ENCODE measurements at regions not wholly inside any gene's neighbourhood (a gene's known extent, or its start where the extent isn't known, plus 50 kb on each side); places are given as distances from the start of the nearest gene placed in this dataset.

- Mint-ChIP-seq H3K9me3 (peaks cover 0 to 4% (median 0%) of the 10 kb centered on the region in 7 donors), H3K4me1 (peaks cover 4 to 18% (median 15%) of the 10 kb centered on the region in 3 donors), H3K4me3 (peak overlapping the region in 1 of 8 donors; percentile 53), H3K27me3 (peaks cover 0 to 10% (median 0%) of the 10 kb centered on the region in 3 donors), H3K36me3 (no peaks in the 10 kb centered on the region), H3K27ac (no peak overlapping the region)
- no peak for DNase-seq
- no peak for ATAC-seq (ENCODE audit: low read depth in 2 of 2)
Observed at GRCh38 chr19:30722761-30723160, 350.6 kb downstream of the ZNF536 start.

GRCh38 chr19:30722186-30722585, 350.0 kb downstream of the ZNF536 start:
- peak overlapping the region in 1 of 8 donors; percentile 25 for H3K4me3 Mint-ChIP-seq
- no peak for DNase-seq

GRCh38 chr19:30719999-30720345, 347.8 kb downstream of the ZNF536 start:
- DNase-seq (no peak), ATAC-seq (ENCODE audit: low read depth in 2 of 2) (no peak)
- Mint-ChIP-seq H3K9me3 (no peaks in the 10 kb centered on the region), H3K4me1 (peaks cover 4 to 18% (median 15%) of the 10 kb centered on the region in 3 donors), H3K27me3 (peaks cover 0 to 10% (median 0%) of the 10 kb centered on the region in 3 donors), H3K27ac (no peak overlapping the region), H3K36me3 (no peaks in the 10 kb centered on the region), H3K4me3 (peak overlapping the region; percentile 73 to 87 (median 82))

More at GRCh38 chr19:30722186-30722585, 350.0 kb downstream of the ZNF536 start:
- H3K9me3 Mint-ChIP-seq, result no peaks in the 10 kb centered on the region
- peaks cover 4 to 18% (median 15%) of the 10 kb centered on the region in 3 donors for H3K4me1 Mint-ChIP-seq
- H3K27me3 Mint-ChIP-seq, result peaks cover 0 to 10% (median 0%) of the 10 kb centered on the region in 3 donors
- no peak for ATAC-seq (ENCODE audit: low read depth in 2 of 2)
- H3K27ac Mint-ChIP-seq, result no peak overlapping the region
- H3K36me3 Mint-ChIP-seq, result no peaks in the 10 kb centered on the region

- ATAC-seq (ENCODE audit: low read depth in 2 of 2), result no peak
Observed at GRCh38 chr19:30719189-30719998, 347.2 kb downstream of the ZNF536 start.

GRCh38 chr19:30718707-30719106, 346.5 kb downstream of the ZNF536 start:
- Mint-ChIP-seq H3K9me3 (no peaks in the 10 kb centered on the region), H3K27me3 (peaks cover 0 to 14% (median 0%) of the 10 kb centered on the region in 3 donors), H3K4me1 (peaks cover 4 to 18% (median 15%) of the 10 kb centered on the region in 3 donors), H3K36me3 (no peaks in the 10 kb centered on the region), H3K4me3 (peak overlapping the region; percentile 73 to 87 (median 82)), H3K27ac (peak overlapping the region in 3 of 6 donors; percentile 33 to 78 (median 47))
- ATAC-seq (ENCODE audit: low read depth in 2 of 2) (no peak), DNase-seq (no peak)

More at GRCh38 chr19:30719189-30719998, 347.2 kb downstream of the ZNF536 start:
- H3K27me3 Mint-ChIP-seq, result peaks cover 0 to 13% (median 0%) of the 10 kb centered on the region in 3 donors
- peak overlapping the region; percentile 73 to 87 (median 82) for H3K4me3 Mint-ChIP-seq
- no peaks in the 10 kb centered on the region for H3K36me3 Mint-ChIP-seq
- H3K27ac Mint-ChIP-seq, result no peak overlapping the region
- no peaks in the 10 kb centered on the region for H3K9me3 Mint-ChIP-seq
- DNase-seq, result no peak
- H3K4me1 Mint-ChIP-seq, result peaks cover 4 to 18% (median 15%) of the 10 kb centered on the region in 3 donors

- Mint-ChIP-seq H3K4me1 (peaks cover 4 to 18% (median 15%) of the 10 kb centered on the region in 3 donors), H3K27me3 (peaks cover 0 to 14% (median 2%) of the 10 kb centered on the region in 3 donors), H3K36me3 (no peaks in the 10 kb centered on the region), H3K4me3 (peak overlapping the region in 5 of 8 donors; percentile 56 to 87 (median 81)), H3K27ac (no peak overlapping the region), H3K9me3 (peaks cover 0 to 1% (median 0%) of the 10 kb centered on the region in 7 donors)
- no peak for ATAC-seq (ENCODE audit: low read depth in 2 of 2)
- DNase-seq, result no peak
Observed at GRCh38 chr19:30718014-30718413, 345.8 kb downstream of the ZNF536 start.

- DNase-seq, result no peak
- Mint-ChIP-seq H3K9me3 (peaks cover 0 to 2% (median 0%) of the 10 kb centered on the region in 7 donors), H3K36me3 (no peaks in the 10 kb centered on the region), H3K27ac (no peak overlapping the region), H3K4me1 (peaks cover 4 to 18% (median 15%) of the 10 kb centered on the region in 3 donors), H3K4me3 (no peak overlapping the region), H3K27me3 (peaks cover 0 to 14% (median 4%) of the 10 kb centered on the region in 3 donors)
- no peak for ATAC-seq (ENCODE audit: low read depth in 2 of 2)
Observed at GRCh38 chr19:30717381-30717780, 345.2 kb downstream of the ZNF536 start.

- Mint-ChIP-seq H3K4me1 (no peaks in the 10 kb centered on the region), H3K4me3 (no peak overlapping the region), H3K27ac (no peak overlapping the region), H3K36me3 (no peaks in the 10 kb centered on the region), H3K9me3 (peaks cover 0 to 4% (median 0%) of the 10 kb centered on the region in 7 donors), H3K27me3 (peaks cover 5 to 14% (median 7%) of the 10 kb centered on the region in 3 donors)
- DNase-seq, result no peak
- ATAC-seq (ENCODE audit: low read depth in 2 of 2), result no peak
Observed at GRCh38 chr19:30712431-30713337, 340.5 kb downstream of the ZNF536 start.

GRCh38 chr19:30711826-30712225, 339.6 kb downstream of the ZNF536 start:
- DNase-seq, result no peak
- no peak for ATAC-seq (ENCODE audit: low read depth in 2 of 2)
- H3K4me3 Mint-ChIP-seq, result no peak overlapping the region
- no peak overlapping the region for H3K27ac Mint-ChIP-seq
- peaks cover 0 to 4% (median 0%) of the 10 kb centered on the region in 7 donors for H3K9me3 Mint-ChIP-seq
- peaks cover 7 to 22% (median 11%) of the 10 kb centered on the region in 3 donors for H3K27me3 Mint-ChIP-seq
- H3K4me1 Mint-ChIP-seq, result no peaks in the 10 kb centered on the region
- no peaks in the 10 kb centered on the region for H3K36me3 Mint-ChIP-seq

- peaks cover 0 to 4% (median 0%) of the 10 kb centered on the region in 7 donors for H3K9me3 Mint-ChIP-seq
- peaks cover 7 to 22% (median 11%) of the 10 kb centered on the region in 3 donors for H3K27me3 Mint-ChIP-seq
- H3K4me3 Mint-ChIP-seq, result no peak overlapping the region
- ATAC-seq (ENCODE audit: low read depth in 2 of 2) (no peak), DNase-seq (no peak)
- no peaks in the 10 kb centered on the region for H3K36me3 Mint-ChIP-seq
- no peak overlapping the region for H3K27ac Mint-ChIP-seq
- H3K4me1 Mint-ChIP-seq, result no peaks in the 10 kb centered on the region
Observed at GRCh38 chr19:30711296-30711695, 339.1 kb downstream of the ZNF536 start.

GRCh38 chr19:30710721-30711120, 338.5 kb downstream of the ZNF536 start:
- no peak overlapping the region for H3K4me3 Mint-ChIP-seq
- H3K27me3 Mint-ChIP-seq, result peaks cover 7 to 22% (median 11%) of the 10 kb centered on the region in 3 donors
- DNase-seq (no peak), ATAC-seq (ENCODE audit: low read depth in 2 of 2) (no peak)
- H3K27ac Mint-ChIP-seq, result no peak overlapping the region
- no peaks in the 10 kb centered on the region for H3K36me3 Mint-ChIP-seq
- H3K9me3 Mint-ChIP-seq, result peaks cover 0 to 4% (median 0%) of the 10 kb centered on the region in 7 donors
- H3K4me1 Mint-ChIP-seq, result no peaks in the 10 kb centered on the region

- Mint-ChIP-seq H3K36me3 (no peaks in the 10 kb centered on the region), H3K4me1 (no peaks in the 10 kb centered on the region), H3K27ac (peak overlapping the region in 1 of 6 donors; percentile 66), H3K9me3 (peaks cover 0 to 4% (median 0%) of the 10 kb centered on the region in 7 donors), H3K27me3 (peaks cover 9 to 18% (median 11%) of the 10 kb centered on the region in 3 donors), H3K4me3 (peak overlapping the region in 1 of 8 donors; percentile 57)
- DNase-seq, result no peak
- ATAC-seq (ENCODE audit: low read depth in 2 of 2), result no peak
Observed at GRCh38 chr19:30708416-30709178, 336.4 kb downstream of the ZNF536 start.

Measured in naive B cell (primary cell).